ENCODE measurements at regions not wholly inside any gene's neighbourhood (a gene's known extent, or its start where the extent isn't known, plus 50 kb on each side); places are given as distances from the start of the nearest gene placed in this dataset.

- TF ChIP-seq CTCF (IDR thresholded peaks at IDR 0.05) = no peak
- no peak for TF ChIP-seq EP300 (IDR thresholded peaks at IDR 0.05)
- TF ChIP-seq POLR2A (IDR thresholded peaks at IDR 0.05) = no peak
Measured at GRCh38 chr4:133263104-133263503, 114.0 kb downstream of the PCDH10 start.

Data from ovary (tissue), 3 donors.